CD4-positive, alpha-beta T cell (primary cell): ENCODE measurements at regions not wholly inside any gene's neighbourhood (a gene's known extent, or its start where the extent isn't known, plus 50 kb on each side); places are given as distances from the start of the nearest gene placed in this dataset.

Experiments
- ATAC-seq: fragments of 200-7000 bp; cut with Tn5 transposase; one replicate; pipeline ENCODE4 v1.10.0; 2022; ENCODE audit warnings: mild to moderate bottlenecking; ENCODE audit not compliant: poor library complexity
- CTCF ChIA-PET: fragments of 350-600 bp; sonication (Branson Sonifier 250); formaldehyde crosslinking; loops from one replicate; lab custom pipeline; 2021; ENCODE audit warnings: antibody characterized with exemption, inconsistent platforms; lab: Charles Lee
- POLR2A ChIA-PET: fragments of 350-600 bp; sonication (Branson Sonifier 250); formaldehyde crosslinking; loops from one replicate; lab custom pipeline; 2021; ENCODE audit warnings: antibody characterized with exemption, inconsistent platforms; lab: Charles Lee
- DNase-seq, 14 experiments: peaks; one replicate each; pipeline ENCODE4 v3.0.0-alpha.2; 2013 to 2020; ENCODE audit warnings: mixed read lengths in 2 of 14
- H3K27ac ChIP-seq, 2 donors: one replicate each; pipeline versions ENCODE4 v1.5.1 to v1.7.0; 2013; ENCODE audit warnings: low read length in 2 of 2, low read depth in 1 of 2, mild to moderate bottlenecking in 1 of 2
- H3K27me3 ChIP-seq, 2 experiments: 1 replicate in 1 of 2; 2 replicates in 1 of 2; pipeline versions ENCODE4 v1.6.1 to v1.7.0; 2013; ENCODE audit warnings: low read length in 2 of 2, control low read depth in 1 of 2, mild to moderate bottlenecking in 1 of 2, moderate library complexity in 1 of 2; ENCODE audit not compliant: insufficient read depth in 2 of 2, control insufficient read depth in 1 of 2
- H3K36me3 ChIP-seq: one replicate; pipeline ENCODE4 v1.6.1; 2013; ENCODE audit warnings: low read length, control low read depth; ENCODE audit not compliant: insufficient read depth
- H3K4me1 ChIP-seq: one replicate; pipeline ENCODE4 v1.6.1; 2013; ENCODE audit warnings: low read length, control low read depth; ENCODE audit not compliant: insufficient read depth
- H3K4me3 ChIP-seq: one replicate; pipeline ENCODE4 v1.5.1; 2013; ENCODE audit warnings: mild to moderate bottlenecking, low read length, moderate library complexity
- H3K9me3 ChIP-seq, 2 experiments: 1 replicate in 1 of 2; 2 replicates in 1 of 2; pipeline versions ENCODE4 v1.6.1 to v1.7.0; 2013; ENCODE audit warnings: low read length in 2 of 2, mild to moderate bottlenecking in 2 of 2, control low read depth in 1 of 2, moderate library complexity in 1 of 2; ENCODE audit not compliant: control insufficient read depth in 1 of 2, insufficient read depth in 1 of 2
- H3K27ac Mint-ChIP-seq: one replicate; pipeline ENCODE4 v1.8.0; 2020; ENCODE audit warnings: mixed read lengths
- H3K27me3 Mint-ChIP-seq: one replicate; pipeline ENCODE4 v1.8.0; 2021; ENCODE audit warnings: mixed read lengths
- H3K36me3 Mint-ChIP-seq: one replicate; pipeline ENCODE4 v1.8.0; 2021; ENCODE audit warnings: low read depth, mixed read lengths
- H3K4me1 Mint-ChIP-seq: one replicate; pipeline ENCODE4 v1.8.0; 2021; ENCODE audit warnings: low read depth, mixed read lengths
- H3K4me3 Mint-ChIP-seq: one replicate; pipeline ENCODE4 v1.8.0; 2020; ENCODE audit warnings: mild to moderate bottlenecking, mixed read lengths
- H3K9me3 Mint-ChIP-seq: one replicate; pipeline ENCODE4 v1.8.0; 2020; ENCODE audit warnings: mixed read lengths
- intact Hi-C, 2 experiments: fragments of 100-400 bp; cut with DNase I in 1 of 2; cut with micrococcal nuclease in 1 of 2; formaldehyde crosslinking; loops; one replicate each; pipeline versions ENCODE4 v1.15.1 to v1.9.0; 2023 to 2025; cut with DNase I, micrococcal nuclease
- TF ChIP-seq, protein P1 (sequence below): fragments of 200-600 bp; IDR thresholded peaks from one replicate; pipeline ENCODE4 v1.8.0; 2022; ENCODE audit warnings: antibody characterized with exemption, mild to moderate bottlenecking

DNA sequence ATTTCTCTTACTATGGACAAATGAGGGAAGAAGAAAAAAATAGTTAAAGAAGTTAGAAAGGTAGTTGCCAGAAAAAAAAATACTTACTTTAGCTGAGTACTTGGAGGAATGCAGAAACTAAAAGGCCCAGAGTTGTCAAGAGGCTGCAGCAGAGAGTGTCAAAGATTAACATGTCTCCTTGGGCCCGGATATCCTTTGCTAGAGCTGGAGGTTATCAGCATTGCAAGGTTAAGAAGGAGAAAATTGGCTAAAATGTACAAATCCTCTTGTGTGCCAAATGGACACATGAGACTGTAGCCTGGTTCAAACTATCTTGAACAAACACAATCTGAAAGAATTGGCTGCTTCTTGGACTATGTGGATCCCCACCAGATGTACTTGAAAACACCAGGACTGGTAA, 377.0 kb downstream of the SEMA3D start:
- POLR2A ChIA-PET, result no interaction called here
- no peaks in the 10 kb centered on the region for H3K27me3 Mint-ChIP-seq

DNA sequence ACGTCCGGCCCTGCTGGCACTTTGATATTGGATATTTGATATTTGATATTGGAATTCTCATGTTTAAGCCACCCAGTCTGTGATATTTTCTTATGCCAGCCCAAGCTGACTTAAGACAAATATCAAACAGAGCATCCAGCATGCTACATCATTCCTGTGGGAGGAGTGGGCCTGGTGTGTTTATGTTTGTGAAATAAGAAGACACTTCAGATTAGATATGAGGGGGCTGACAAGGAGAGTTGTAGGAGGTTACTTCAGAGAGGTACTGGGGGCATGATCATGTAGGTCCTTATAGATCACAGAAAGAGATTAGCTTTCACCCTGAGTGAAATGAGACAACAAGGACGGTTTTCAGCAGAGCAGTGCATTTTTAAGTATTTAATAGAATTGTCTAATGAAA, 382.9 kb downstream of the SEMA3D start:
- Histone ChIP-seq H3K9me3 (peaks cover 0 to 3% of the 10 kb centered on the region in 2 experiments), H3K4me3 (no peak overlapping the region), H3K27ac (no peak overlapping the region), H3K4me1 (no peaks in the 10 kb centered on the region), H3K27me3 (no peaks in the 10 kb centered on the region), H3K36me3 (no peaks in the 10 kb centered on the region)
- POLR2A ChIA-PET, result no interaction called here
- no peak overlapping the region for H3K27ac Mint-ChIP-seq
- DNase-seq (no peak), ATAC-seq (no peak)
- CTCF ChIA-PET, result no interaction called here
- no peak overlapping the region for H3K4me3 Mint-ChIP-seq
- TF ChIP-seq, protein P1, sequence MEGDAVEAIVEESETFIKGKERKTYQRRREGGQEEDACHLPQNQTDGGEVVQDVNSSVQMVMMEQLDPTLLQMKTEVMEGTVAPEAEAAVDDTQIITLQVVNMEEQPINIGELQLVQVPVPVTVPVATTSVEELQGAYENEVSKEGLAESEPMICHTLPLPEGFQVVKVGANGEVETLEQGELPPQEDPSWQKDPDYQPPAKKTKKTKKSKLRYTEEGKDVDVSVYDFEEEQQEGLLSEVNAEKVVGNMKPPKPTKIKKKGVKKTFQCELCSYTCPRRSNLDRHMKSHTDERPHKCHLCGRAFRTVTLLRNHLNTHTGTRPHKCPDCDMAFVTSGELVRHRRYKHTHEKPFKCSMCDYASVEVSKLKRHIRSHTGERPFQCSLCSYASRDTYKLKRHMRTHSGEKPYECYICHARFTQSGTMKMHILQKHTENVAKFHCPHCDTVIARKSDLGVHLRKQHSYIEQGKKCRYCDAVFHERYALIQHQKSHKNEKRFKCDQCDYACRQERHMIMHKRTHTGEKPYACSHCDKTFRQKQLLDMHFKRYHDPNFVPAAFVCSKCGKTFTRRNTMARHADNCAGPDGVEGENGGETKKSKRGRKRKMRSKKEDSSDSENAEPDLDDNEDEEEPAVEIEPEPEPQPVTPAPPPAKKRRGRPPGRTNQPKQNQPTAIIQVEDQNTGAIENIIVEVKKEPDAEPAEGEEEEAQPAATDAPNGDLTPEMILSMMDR, result no peak
- no peaks in the 10 kb centered on the region for H3K36me3 Mint-ChIP-seq
- H3K4me1 Mint-ChIP-seq, result no peaks in the 10 kb centered on the region
- no peaks in the 10 kb centered on the region for H3K27me3 Mint-ChIP-seq
- intact Hi-C loops, result no loop called here
- H3K9me3 Mint-ChIP-seq, result peaks cover 2% of the 10 kb centered on the region

More for the DNA sequence above, 377.0 kb downstream of the SEMA3D start:
- no peaks in the 10 kb centered on the region for H3K36me3 Mint-ChIP-seq
- TF ChIP-seq, protein P1, result no peak
- intact Hi-C loops, result no loop called here
- H3K4me1 Mint-ChIP-seq, result no peaks in the 10 kb centered on the region
- H3K4me1 ChIP-seq, result no peaks in the 10 kb centered on the region
- H3K27ac ChIP-seq, result no peak overlapping the region
- no peak overlapping the region for H3K4me3 ChIP-seq
- CTCF ChIA-PET, result no interaction called here
- no peak overlapping the region for H3K27ac Mint-ChIP-seq
- H3K36me3 ChIP-seq, result no peaks in the 10 kb centered on the region
- H3K4me3 Mint-ChIP-seq, result no peak overlapping the region
- H3K9me3 Mint-ChIP-seq, result no peaks in the 10 kb centered on the region
- H3K27me3 ChIP-seq, result no peaks in the 10 kb centered on the region
- ATAC-seq (no peak), DNase-seq (no peak)
- no peaks in the 10 kb centered on the region for H3K9me3 ChIP-seq

DNA sequence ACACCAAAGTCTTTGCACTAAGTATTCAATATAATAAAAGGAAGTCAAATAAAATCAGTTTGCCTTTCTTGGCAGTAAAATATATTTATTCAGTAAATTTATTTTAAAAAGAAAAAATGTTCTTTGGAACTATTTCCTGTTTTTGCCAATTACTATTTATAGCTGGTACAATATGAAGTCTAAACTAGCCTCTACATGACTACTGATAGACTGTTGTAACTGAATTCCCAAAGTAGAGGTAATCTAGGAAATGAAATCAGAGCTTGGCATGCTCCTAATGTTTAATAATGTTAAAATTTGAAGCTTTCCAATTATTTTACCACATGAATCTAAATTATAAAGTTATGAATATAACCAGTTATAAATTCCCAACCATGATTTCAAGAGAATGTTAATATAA, 385.5 kb downstream of the SEMA3D start:
- H3K27ac Mint-ChIP-seq, result no peak overlapping the region
- no peaks in the 10 kb centered on the region for H3K4me1 Mint-ChIP-seq
- DNase-seq (no peak), ATAC-seq (no peak)
- TF ChIP-seq, protein P1, result no peak
- no peak overlapping the region for H3K4me3 ChIP-seq
- ChIA-PET CTCF (no interaction called here), POLR2A (no interaction called here)
- no peaks in the 10 kb centered on the region for H3K36me3 Mint-ChIP-seq
- H3K9me3 Mint-ChIP-seq, result peaks cover 4% of the 10 kb centered on the region
- H3K36me3 ChIP-seq, result no peaks in the 10 kb centered on the region
- no peaks in the 10 kb centered on the region for H3K4me1 ChIP-seq
- H3K4me3 Mint-ChIP-seq, result no peak overlapping the region
- H3K9me3 ChIP-seq, result peaks cover 0 to 3% of the 10 kb centered on the region in 2 experiments
- H3K27me3 Mint-ChIP-seq, result no peaks in the 10 kb centered on the region
- H3K27ac ChIP-seq, result no peak overlapping the region
- intact Hi-C loops, result no loop called here
- H3K27me3 ChIP-seq, result no peaks in the 10 kb centered on the region
